Nephron (organoid): ENCODE measurements at regions not wholly inside any gene's neighbourhood (a gene's known extent, or its start where the extent isn't known, plus 50 kb on each side); places are given as distances from the start of the nearest gene placed in this dataset.
A peak's percentile ranks its signal among the peaks of the same experiment; 100 is the strongest.
"Not testable (repeated sequence)": the region's sequence is repeated elsewhere in the genome, so short reads cannot be mapped to it uniquely, and the experiment has no call there.

Source experiments
- H3K27ac Mint-ChIP-seq, 3 experiments: 2 replicates each; pipeline ENCODE4 v1.8.0; 2020; ENCODE audit warnings: mixed read lengths in 3 of 3, mild to moderate bottlenecking in 2 of 3, moderate library complexity in 1 of 3
- H3K27me3 Mint-ChIP-seq: 2 replicates; pipeline ENCODE4 v1.8.0; 2021; ENCODE audit warnings: low read depth, mild to moderate bottlenecking, moderate library complexity, mixed read lengths
- H3K36me3 Mint-ChIP-seq: 2 replicates; pipeline ENCODE4 v1.8.0; 2020; ENCODE audit warnings: low read depth, mixed read lengths
- H3K4me1 Mint-ChIP-seq: 2 replicates; pipeline ENCODE4 v1.8.0; 2020; ENCODE audit warnings: mixed read lengths
- H3K4me3 Mint-ChIP-seq, 3 experiments: 2 replicates each; pipeline ENCODE4 v1.8.0; 2020; ENCODE audit warnings: mild to moderate bottlenecking in 3 of 3, mixed read lengths in 3 of 3, moderate library complexity in 2 of 3
- H3K9me3 Mint-ChIP-seq: 2 replicates; pipeline ENCODE4 v1.8.0; 2020; ENCODE audit warnings: mixed read lengths
- TF ChIP-seq, protein P1 (sequence below), 3 experiments: fragments of 200-600 bp; sonication (generic); IDR thresholded peaks; one replicate each; pipeline ENCODE4 v1.5.0; 2021; ENCODE audit warnings: antibody characterized with exemption in 3 of 3; ENCODE audit not compliant: unreplicated experiment in 3 of 3

DNA sequence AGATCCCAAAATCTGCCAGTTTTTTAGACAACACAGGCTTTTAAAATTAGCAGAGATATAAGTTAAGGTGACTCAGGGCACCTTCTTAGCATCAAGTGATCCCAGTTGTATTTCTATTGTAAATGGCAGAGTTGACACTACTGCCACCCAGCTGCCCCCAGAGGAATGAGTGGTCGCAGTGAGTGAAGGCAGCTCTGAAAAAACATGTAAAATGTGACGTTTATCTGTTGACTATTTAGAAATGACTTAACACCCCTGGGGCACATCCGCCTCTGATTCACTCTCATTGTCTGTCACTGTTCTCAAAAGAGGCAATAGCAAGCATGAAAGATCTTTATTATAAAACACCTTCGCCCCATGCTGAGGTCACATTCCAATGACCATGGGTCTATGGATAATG lies 592.4 kb downstream of the ACTRT1 start:
- no peak overlapping the region for H3K27ac Mint-ChIP-seq
- no peaks in the 10 kb centered on the region for H3K36me3 Mint-ChIP-seq
- TF ChIP-seq, protein P1, sequence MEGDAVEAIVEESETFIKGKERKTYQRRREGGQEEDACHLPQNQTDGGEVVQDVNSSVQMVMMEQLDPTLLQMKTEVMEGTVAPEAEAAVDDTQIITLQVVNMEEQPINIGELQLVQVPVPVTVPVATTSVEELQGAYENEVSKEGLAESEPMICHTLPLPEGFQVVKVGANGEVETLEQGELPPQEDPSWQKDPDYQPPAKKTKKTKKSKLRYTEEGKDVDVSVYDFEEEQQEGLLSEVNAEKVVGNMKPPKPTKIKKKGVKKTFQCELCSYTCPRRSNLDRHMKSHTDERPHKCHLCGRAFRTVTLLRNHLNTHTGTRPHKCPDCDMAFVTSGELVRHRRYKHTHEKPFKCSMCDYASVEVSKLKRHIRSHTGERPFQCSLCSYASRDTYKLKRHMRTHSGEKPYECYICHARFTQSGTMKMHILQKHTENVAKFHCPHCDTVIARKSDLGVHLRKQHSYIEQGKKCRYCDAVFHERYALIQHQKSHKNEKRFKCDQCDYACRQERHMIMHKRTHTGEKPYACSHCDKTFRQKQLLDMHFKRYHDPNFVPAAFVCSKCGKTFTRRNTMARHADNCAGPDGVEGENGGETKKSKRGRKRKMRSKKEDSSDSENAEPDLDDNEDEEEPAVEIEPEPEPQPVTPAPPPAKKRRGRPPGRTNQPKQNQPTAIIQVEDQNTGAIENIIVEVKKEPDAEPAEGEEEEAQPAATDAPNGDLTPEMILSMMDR (IDR thresholded peaks at IDR 0.05; ENCODE audit: unreplicated experiment in 3 of 3), result no peak
- no peak overlapping the region for H3K4me3 Mint-ChIP-seq
- no peaks in the 10 kb centered on the region for H3K4me1 Mint-ChIP-seq
- H3K27me3 Mint-ChIP-seq, result no peaks in the 10 kb centered on the region
- no peaks in the 10 kb centered on the region for H3K9me3 Mint-ChIP-seq

DNA sequence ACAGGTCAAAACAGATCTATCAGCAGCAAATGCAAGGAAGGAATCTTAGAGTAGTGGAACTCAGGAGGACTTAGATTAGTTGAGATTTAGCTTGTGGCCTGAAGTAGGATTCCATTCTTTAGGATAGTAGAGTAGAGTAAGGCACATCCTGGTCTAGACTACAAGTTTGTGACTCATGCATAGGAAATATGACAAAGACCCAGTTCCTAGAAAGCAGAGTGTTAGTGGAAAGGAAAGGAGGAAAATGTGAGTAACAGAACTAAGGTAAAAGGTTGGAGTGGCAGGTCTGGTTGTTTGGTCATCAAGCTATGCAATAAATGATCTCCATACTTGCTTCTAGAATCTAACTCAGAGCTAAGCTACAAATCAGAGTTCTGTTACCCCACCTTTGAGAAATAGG lies 595.0 kb downstream of the ACTRT1 start:
- no peaks in the 10 kb centered on the region for H3K9me3 Mint-ChIP-seq
- H3K27ac Mint-ChIP-seq, result no peak overlapping the region
- H3K4me1 Mint-ChIP-seq, result no peaks in the 10 kb centered on the region
- no peaks in the 10 kb centered on the region for H3K36me3 Mint-ChIP-seq
- no peaks in the 10 kb centered on the region for H3K27me3 Mint-ChIP-seq
- TF ChIP-seq, protein P1 (IDR thresholded peaks at IDR 0.05; ENCODE audit: unreplicated experiment in 3 of 3), result no peak
- no peak overlapping the region for H3K4me3 Mint-ChIP-seq

DNA sequence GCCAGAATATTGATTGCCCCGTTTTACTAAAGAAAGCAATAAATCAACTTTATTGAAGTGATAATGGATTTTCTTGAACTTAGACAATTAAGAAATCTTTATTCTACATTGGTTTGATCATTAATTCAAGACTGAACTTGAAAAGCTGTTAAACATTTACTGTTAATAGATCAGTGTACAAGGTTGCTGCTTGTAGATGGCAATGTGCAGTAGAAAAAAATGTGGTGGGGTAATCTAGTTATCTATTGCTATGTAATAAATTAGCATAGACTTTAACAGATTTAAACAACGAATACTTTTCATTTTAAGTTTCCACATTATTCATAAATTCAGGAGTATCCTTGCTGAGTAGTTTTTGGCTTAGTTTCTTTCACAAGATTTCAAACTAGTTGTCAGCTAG lies 612.5 kb downstream of the ACTRT1 start:
- Mint-ChIP-seq H3K36me3 (no peaks in the 10 kb centered on the region), H3K9me3 (no peaks in the 10 kb centered on the region), H3K27ac (peak overlapping the region; percentile 92 to 97 (median 95)), H3K4me1 (peaks cover 6% of the 10 kb centered on the region), H3K4me3 (no peak overlapping the region), H3K27me3 (no peaks in the 10 kb centered on the region)
- TF ChIP-seq, protein P1 (IDR thresholded peaks at IDR 0.05; ENCODE audit: unreplicated experiment in 3 of 3), result no peak

DNA sequence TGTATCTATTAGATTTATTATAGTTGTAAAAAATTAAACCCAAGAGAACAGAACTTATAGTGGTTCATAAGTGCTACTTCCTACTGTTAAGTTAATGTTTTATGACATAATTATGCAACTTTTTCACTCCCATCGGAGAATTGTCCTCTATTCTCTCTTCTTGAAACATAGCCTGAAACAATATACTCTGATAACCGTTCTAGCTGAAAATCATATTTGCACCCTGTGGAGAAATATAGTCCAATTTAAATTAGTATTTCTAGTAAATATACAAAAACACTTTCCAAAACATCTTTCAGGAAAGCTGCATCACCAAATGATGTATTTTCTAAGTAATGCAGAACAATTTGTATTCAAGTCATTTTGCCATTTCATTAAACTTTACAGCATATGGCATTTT lies 586.4 kb downstream of the PRR32 start:
- Mint-ChIP-seq H3K9me3 (peaks cover 11% of the 10 kb centered on the region), H3K27ac (no peak overlapping the region), H3K4me1 (no peaks in the 10 kb centered on the region), H3K36me3 (no peaks in the 10 kb centered on the region), H3K27me3 (no peaks in the 10 kb centered on the region), H3K4me3 (no peak overlapping the region)
- TF ChIP-seq, protein P1 (IDR thresholded peaks at IDR 0.05; ENCODE audit: unreplicated experiment in 3 of 3), result no peak

DNA sequence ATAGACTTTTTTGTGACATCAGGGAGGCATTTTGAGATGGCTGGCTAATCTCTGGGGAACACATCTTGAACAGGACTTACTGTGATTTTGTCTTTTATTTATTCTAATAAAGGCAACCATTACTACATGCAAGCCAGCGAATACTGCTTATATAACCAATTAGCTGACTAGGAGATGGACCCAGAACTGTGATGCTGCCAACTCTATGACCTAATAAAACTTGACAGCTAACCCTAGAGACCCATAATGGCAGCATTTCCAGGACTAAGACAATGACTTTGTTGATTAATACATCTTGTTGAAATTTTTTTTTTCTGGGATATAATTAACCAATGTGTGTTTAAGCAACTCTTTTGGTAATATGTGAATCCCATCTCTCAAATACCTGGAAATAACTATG lies 584.6 kb downstream of the PRR32 start:
- Mint-ChIP-seq H3K27ac (no peak overlapping the region), H3K36me3 (no peaks in the 10 kb centered on the region), H3K27me3 (no peaks in the 10 kb centered on the region), H3K4me1 (no peaks in the 10 kb centered on the region), H3K9me3 (peaks cover 14% of the 10 kb centered on the region), H3K4me3 (no peak overlapping the region)
- TF ChIP-seq, protein P1 (IDR thresholded peaks at IDR 0.05; ENCODE audit: unreplicated experiment in 3 of 3), result no peak

DNA sequence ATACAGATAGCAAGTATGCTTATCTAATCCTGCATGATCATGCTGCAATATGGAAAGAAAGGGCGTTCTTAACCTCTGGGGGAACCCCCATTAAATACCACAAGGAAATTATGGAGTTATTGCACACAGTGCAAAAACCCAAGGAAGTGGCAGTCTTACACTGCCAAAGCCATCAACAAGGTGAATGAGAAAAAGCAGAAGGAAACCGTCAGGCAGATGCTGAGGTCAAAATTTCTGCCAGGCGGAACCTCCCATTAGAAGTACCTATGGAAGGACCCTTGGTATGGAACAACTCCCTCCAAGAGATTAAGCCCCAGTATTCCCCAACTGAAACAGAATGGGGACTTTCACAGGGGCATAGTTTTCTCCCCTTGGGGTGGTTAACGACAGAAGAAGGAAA lies 580.7 kb downstream of the PRR32 start:
- not testable (repeated sequence) for H3K27ac Mint-ChIP-seq, H3K27me3 Mint-ChIP-seq, H3K36me3 Mint-ChIP-seq, H3K4me3 Mint-ChIP-seq, H3K4me1 Mint-ChIP-seq
- peaks cover 19% of the 10 kb centered on the region for H3K9me3 Mint-ChIP-seq
